ENCODE measurements at regions not wholly inside any gene's neighbourhood (a gene's known extent, or its start where the extent isn't known, plus 50 kb on each side); places are given as distances from the start of the nearest gene placed in this dataset.

DNA sequence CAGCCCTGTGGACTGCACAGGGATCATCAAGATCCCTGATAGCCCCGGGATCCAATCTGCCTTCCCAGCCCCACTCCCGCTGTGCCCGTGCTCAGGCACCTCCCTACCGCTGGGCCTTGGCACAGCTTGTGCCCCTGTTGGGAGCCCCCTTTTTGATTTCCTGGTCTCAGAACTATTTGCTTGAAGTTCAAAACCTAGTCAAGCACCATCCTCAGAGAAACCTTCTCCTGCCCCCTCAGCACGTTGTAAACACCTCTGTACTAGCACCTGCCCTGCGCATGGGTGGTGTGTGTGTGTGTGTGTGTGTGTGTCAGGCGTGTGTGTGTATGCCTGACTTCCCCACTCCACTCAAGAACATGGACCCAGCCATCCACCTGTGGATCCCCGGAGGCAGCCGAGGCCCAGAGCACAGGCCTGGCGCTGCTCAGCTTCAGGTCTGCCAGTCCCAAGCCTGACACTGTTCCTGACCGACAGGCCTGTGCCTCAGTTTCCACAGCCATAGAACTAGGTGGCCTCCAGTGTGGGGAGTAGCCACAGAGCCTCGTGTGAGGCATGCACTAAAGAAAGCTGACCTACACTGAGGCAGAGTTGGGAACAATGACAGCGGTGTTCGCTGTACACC is 65.5 kb downstream of the ADRA2C start:
- TF ChIP-seq EZH2phosphoT487 (conservative IDR thresholded peaks at IDR 0.05; ENCODE audit: low read length): no peak
- TF ChIP-seq, protein P1, sequence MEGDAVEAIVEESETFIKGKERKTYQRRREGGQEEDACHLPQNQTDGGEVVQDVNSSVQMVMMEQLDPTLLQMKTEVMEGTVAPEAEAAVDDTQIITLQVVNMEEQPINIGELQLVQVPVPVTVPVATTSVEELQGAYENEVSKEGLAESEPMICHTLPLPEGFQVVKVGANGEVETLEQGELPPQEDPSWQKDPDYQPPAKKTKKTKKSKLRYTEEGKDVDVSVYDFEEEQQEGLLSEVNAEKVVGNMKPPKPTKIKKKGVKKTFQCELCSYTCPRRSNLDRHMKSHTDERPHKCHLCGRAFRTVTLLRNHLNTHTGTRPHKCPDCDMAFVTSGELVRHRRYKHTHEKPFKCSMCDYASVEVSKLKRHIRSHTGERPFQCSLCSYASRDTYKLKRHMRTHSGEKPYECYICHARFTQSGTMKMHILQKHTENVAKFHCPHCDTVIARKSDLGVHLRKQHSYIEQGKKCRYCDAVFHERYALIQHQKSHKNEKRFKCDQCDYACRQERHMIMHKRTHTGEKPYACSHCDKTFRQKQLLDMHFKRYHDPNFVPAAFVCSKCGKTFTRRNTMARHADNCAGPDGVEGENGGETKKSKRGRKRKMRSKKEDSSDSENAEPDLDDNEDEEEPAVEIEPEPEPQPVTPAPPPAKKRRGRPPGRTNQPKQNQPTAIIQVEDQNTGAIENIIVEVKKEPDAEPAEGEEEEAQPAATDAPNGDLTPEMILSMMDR (IDR thresholded peaks at IDR 0.05; ENCODE audit: insufficient read depth, low read length, poor library complexity, severe bottlenecking): no peak
- no peaks in the 10 kb centered on the region for H3K79me2 ChIP-seq (ENCODE audit: insufficient read depth, low read length)
- H3K27ac ChIP-seq (ENCODE audit: low read depth, low read length): no peak overlapping the region
- H3K4me3 ChIP-seq (ENCODE audit: insufficient read depth, low read length, poor library complexity, severe bottlenecking): no peak overlapping the region
- H3K27me3 ChIP-seq (ENCODE audit: low read length): no peaks in the 10 kb centered on the region
- no peaks in the 10 kb centered on the region for H4K20me1 ChIP-seq (ENCODE audit: low read depth, low read length)
- H3K36me3 ChIP-seq (ENCODE audit: low read length): no peaks in the 10 kb centered on the region
- no peak overlapping the region for H3K9ac ChIP-seq (ENCODE audit: low read length)
- no peak overlapping the region for H3K4me2 ChIP-seq (ENCODE audit: low read depth, low read length, poor library complexity, severe bottlenecking)
- H3K9me3 ChIP-seq (ENCODE audit: insufficient read depth, low read length): no peaks in the 10 kb centered on the region
- H3K9me2 ChIP-seq (replicated peaks; ENCODE audit: insufficient read depth, low read length): no peaks in the 10 kb centered on the region
- H2AFZ ChIP-seq (ENCODE audit: low read depth, low read length, severe bottlenecking): no peak overlapping the region
- no peaks in the 10 kb centered on the region for H3F3A ChIP-seq (ENCODE audit: insufficient read depth)

DNA sequence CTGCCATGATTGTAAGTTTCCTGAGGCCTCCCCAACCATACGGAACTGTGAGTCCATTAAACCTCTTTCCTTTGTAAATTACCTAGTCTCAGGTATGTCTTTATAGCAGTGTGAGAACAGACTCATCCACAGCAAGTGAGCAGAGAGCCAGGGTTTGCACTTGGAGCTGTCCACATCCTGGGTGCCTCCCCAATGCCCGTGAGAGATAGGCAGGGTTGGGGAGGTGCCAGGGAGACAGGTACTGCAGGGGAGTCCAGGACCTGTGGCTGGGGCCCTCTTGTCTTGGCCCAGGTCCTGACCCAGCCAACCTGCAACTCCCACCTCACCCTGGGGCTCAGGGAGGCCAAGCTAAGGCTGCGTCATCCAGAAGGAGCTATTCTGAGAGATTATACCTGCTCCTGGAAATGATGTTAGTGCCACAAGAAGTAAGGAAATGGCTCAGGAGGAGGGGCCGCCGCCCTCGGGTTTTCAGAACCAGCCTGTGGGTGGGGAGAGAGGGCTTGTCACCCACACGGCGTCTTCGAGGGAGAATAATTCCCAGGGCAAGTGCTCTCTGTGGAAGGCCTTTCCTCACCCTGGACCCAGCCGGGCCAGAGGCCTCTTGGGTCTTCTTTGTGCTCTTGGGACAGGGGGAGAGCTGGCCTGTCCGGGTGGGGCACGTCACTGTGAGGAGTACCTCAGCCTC is 66.5 kb downstream of the ADRA2C start:
- no peak overlapping the region for H2AFZ ChIP-seq (ENCODE audit: low read depth, low read length, severe bottlenecking)
- TF ChIP-seq, protein P1 (IDR thresholded peaks at IDR 0.05; ENCODE audit: insufficient read depth, low read length, poor library complexity, severe bottlenecking): no peak
- TF ChIP-seq EZH2phosphoT487 (conservative IDR thresholded peaks at IDR 0.05; ENCODE audit: low read length): no peak
- H3K27ac ChIP-seq (ENCODE audit: low read depth, low read length): no peak overlapping the region
- H3K4me2 ChIP-seq (ENCODE audit: low read depth, low read length, poor library complexity, severe bottlenecking): no peak overlapping the region
- no peak overlapping the region for H3K9ac ChIP-seq (ENCODE audit: low read length)
- H3K27me3 ChIP-seq (ENCODE audit: low read length): no peaks in the 10 kb centered on the region
- no peak overlapping the region for H3K4me3 ChIP-seq (ENCODE audit: insufficient read depth, low read length, poor library complexity, severe bottlenecking)
- H3K9me2 ChIP-seq (replicated peaks; ENCODE audit: insufficient read depth, low read length): no peaks in the 10 kb centered on the region
- no peaks in the 10 kb centered on the region for H3K36me3 ChIP-seq (ENCODE audit: low read length)
- H3K9me3 ChIP-seq (ENCODE audit: insufficient read depth, low read length): no peaks in the 10 kb centered on the region
- H3F3A ChIP-seq (ENCODE audit: insufficient read depth): no peaks in the 10 kb centered on the region
- no peaks in the 10 kb centered on the region for H4K20me1 ChIP-seq (ENCODE audit: low read depth, low read length)
- H3K79me2 ChIP-seq (ENCODE audit: insufficient read depth, low read length): no peaks in the 10 kb centered on the region

DNA sequence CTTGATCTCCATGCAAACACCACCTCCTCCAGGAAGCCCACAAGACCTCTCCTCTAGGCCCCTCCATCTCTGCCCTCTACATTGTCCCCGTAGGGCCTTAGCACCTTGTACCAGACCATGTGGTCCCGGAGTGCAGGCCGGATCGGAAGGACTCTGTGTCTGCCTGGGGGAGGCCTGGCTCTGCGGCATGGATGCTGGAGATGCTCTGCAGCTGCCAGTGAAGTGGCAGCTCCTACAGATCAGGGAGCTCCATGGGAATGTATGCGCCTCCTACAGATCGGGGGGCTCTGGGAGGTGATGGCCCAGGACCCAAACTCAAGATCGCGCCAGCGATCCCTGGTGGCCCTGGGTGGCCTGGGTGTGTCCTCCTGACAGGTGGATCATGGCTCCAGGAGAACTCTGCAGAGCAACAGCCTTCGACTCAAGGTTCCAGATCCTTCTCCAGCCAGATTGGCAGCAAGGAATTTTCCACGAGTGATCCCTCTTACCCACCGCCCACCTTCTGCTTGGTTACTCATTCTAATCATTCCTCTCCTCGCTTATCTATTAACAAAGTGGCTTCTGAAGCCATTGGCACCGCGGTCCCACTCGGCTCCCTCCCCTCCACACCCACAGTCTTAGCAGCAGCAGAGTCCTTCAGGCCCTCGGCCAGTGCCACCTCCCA is 67.3 kb downstream of the ADRA2C start:
- Histone ChIP-seq H3K9me3 (ENCODE audit: insufficient read depth, low read length) (no peaks in the 10 kb centered on the region), H3K36me3 (ENCODE audit: low read length) (no peaks in the 10 kb centered on the region), H3K27ac (ENCODE audit: low read depth, low read length) (no peak overlapping the region), H3K4me3 (ENCODE audit: insufficient read depth, low read length, poor library complexity, severe bottlenecking) (no peak overlapping the region), H3K27me3 (ENCODE audit: low read length) (no peaks in the 10 kb centered on the region), H4K20me1 (ENCODE audit: low read depth, low read length) (no peaks in the 10 kb centered on the region), H3K9ac (ENCODE audit: low read length) (no peak overlapping the region), H2AFZ (ENCODE audit: low read depth, low read length, severe bottlenecking) (no peak overlapping the region), H3F3A (ENCODE audit: insufficient read depth) (no peaks in the 10 kb centered on the region), H3K79me2 (ENCODE audit: insufficient read depth, low read length) (no peaks in the 10 kb centered on the region), H3K4me2 (ENCODE audit: low read depth, low read length, poor library complexity, severe bottlenecking) (no peak overlapping the region), H3K9me2 (replicated peaks; ENCODE audit: insufficient read depth, low read length) (no peaks in the 10 kb centered on the region)
- TF ChIP-seq, protein P1 (IDR thresholded peaks at IDR 0.05; ENCODE audit: insufficient read depth, low read length, poor library complexity, severe bottlenecking): no peak
- no peak for TF ChIP-seq EZH2phosphoT487 (conservative IDR thresholded peaks at IDR 0.05; ENCODE audit: low read length)
